HFFc6 (cell line): ENCODE measurements at regions not wholly inside any gene's neighbourhood (a gene's known extent, or its start where the extent isn't known, plus 50 kb on each side); places are given as distances from the start of the nearest gene placed in this dataset.

ENCODE experiments used
- DNase-seq: peaks from one replicate; pipeline ENCODE4 v3.0.0-alpha.2; 2018
- H3K27ac Mint-ChIP-seq: 2 replicates; pipeline ENCODE4 v1.8.0; 2020; ENCODE audit warnings: mild to moderate bottlenecking, mixed read lengths
- H3K27me3 Mint-ChIP-seq: 2 replicates; pipeline ENCODE4 v1.8.0; 2021; ENCODE audit warnings: mild to moderate bottlenecking, moderate library complexity, mixed read lengths; ENCODE audit not compliant: insufficient read depth
- H3K36me3 Mint-ChIP-seq: 2 replicates; pipeline ENCODE4 v1.8.0; 2021; ENCODE audit warnings: low read depth, mixed read lengths
- H3K4me1 Mint-ChIP-seq: 2 replicates; pipeline ENCODE4 v1.8.0; 2020; ENCODE audit warnings: low read depth, mixed read lengths
- H3K4me3 Mint-ChIP-seq: 2 replicates; pipeline ENCODE4 v1.8.0; 2020; ENCODE audit warnings: mild to moderate bottlenecking, moderate library complexity, mixed read lengths
- H3K9me3 Mint-ChIP-seq: 2 replicates; pipeline ENCODE4 v1.8.0; 2020; ENCODE audit warnings: mild to moderate bottlenecking, mixed read lengths
- CTCF ChIP-seq: fragments of 200-600 bp; sonication (generic); IDR thresholded peaks from 2 replicates; pipeline ENCODE4 v1.5.0; 2021; ENCODE audit warnings: antibody characterized with exemption, mild to moderate bottlenecking

- H3K36me3 Mint-ChIP-seq, result peaks cover 5% of the 10 kb centered on the region
- H3K27me3 Mint-ChIP-seq, result no peaks in the 10 kb centered on the region
- peaks cover 64% of the 10 kb centered on the region for H3K9me3 Mint-ChIP-seq
- no peak for TF ChIP-seq CTCF
- DNase-seq, result no peak
- no peaks in the 10 kb centered on the region for H3K4me1 Mint-ChIP-seq
- H3K4me3 Mint-ChIP-seq, result no peak overlapping the region
- H3K27ac Mint-ChIP-seq, result no peak overlapping the region
These were observed 114.9 kb downstream of the KIF26A start for GRCh38 chr14:104253223-104253822.

DNA sequence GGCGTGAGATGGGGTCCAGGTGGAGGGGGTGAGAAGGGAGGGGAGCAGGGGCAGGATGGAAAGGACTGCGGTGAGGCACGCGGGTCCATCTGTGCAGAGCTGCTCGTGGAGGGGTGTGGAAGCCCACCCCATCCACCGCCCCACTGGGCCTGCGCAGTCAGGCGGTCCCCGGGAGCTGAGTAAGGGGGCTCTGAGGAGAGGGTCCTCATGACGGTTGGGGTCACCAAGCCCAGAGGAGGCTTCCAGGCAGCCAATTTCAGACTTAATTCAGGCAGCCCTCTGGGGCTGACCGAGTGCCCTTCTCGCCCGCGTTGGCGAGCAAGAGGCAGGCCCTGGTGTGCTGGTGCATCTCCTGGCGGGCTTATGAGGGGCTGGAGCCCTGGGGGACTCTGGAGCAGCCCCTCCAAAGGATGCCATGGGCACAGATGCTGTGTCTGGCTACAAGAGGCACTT is 115.5 kb downstream of the KIF26A start:
- no peak for TF ChIP-seq CTCF
- no peak for DNase-seq
- H3K4me3 Mint-ChIP-seq, result no peak overlapping the region
- H3K36me3 Mint-ChIP-seq, result peaks cover 5% of the 10 kb centered on the region
- no peak overlapping the region for H3K27ac Mint-ChIP-seq
- H3K27me3 Mint-ChIP-seq, result no peaks in the 10 kb centered on the region
- peaks cover 59% of the 10 kb centered on the region for H3K9me3 Mint-ChIP-seq
- no peaks in the 10 kb centered on the region for H3K4me1 Mint-ChIP-seq

GRCh38 chr14:104254735-104255400 is 116.5 kb downstream of the KIF26A start:
- Mint-ChIP-seq H3K27ac (no peak overlapping the region), H3K36me3 (peaks cover 5% of the 10 kb centered on the region), H3K9me3 (peaks cover 53% of the 10 kb centered on the region), H3K27me3 (no peaks in the 10 kb centered on the region), H3K4me1 (no peaks in the 10 kb centered on the region), H3K4me3 (no peak overlapping the region)
- TF ChIP-seq CTCF, result no peak
- no peak for DNase-seq

- Mint-ChIP-seq H3K27ac (no peak overlapping the region), H3K9me3 (peaks cover 53% of the 10 kb centered on the region), H3K36me3 (peaks cover 5% of the 10 kb centered on the region), H3K4me3 (no peak overlapping the region), H3K27me3 (no peaks in the 10 kb centered on the region), H3K4me1 (no peaks in the 10 kb centered on the region)
- DNase-seq, result no peak
- TF ChIP-seq CTCF, result no peak
These were observed 117.6 kb downstream of the KIF26A start for GRCh38 chr14:104256025-104256424.

GRCh38 chr14:104262515-104263514 is 124.4 kb downstream of the KIF26A start:
- no peak for DNase-seq
- H3K4me1 Mint-ChIP-seq, result no peaks in the 10 kb centered on the region
- 0 out of 2 replicates have a peak, but pooled peaks cover 6% of the 10 kb centered on the region for H3K36me3 Mint-ChIP-seq
- no peak overlapping the region for H3K4me3 Mint-ChIP-seq
- H3K9me3 Mint-ChIP-seq, result peaks cover 49% of the 10 kb centered on the region
- H3K27ac Mint-ChIP-seq, result no peak overlapping the region
- H3K27me3 Mint-ChIP-seq, result no peaks in the 10 kb centered on the region
- no peak for TF ChIP-seq CTCF
